Lower leg skin (tissue), 3 donors: ENCODE measurements at regions not wholly inside any gene's neighbourhood (a gene's known extent, or its start where the extent isn't known, plus 50 kb on each side); places are given as distances from the start of the nearest gene placed in this dataset.

Experiments
- CTCF ChIP-seq, 3 donors: fragments of 450-650 bp; IDR thresholded peaks; one replicate each; pipeline ENCODE4 v1.5.1; 2016; ENCODE audit warnings: antibody characterized with exemption in 3 of 3, mild to moderate bottlenecking in 3 of 3, moderate library complexity in 2 of 3
- POLR2A ChIP-seq, 2 donors: fragments of 450-650 bp; IDR thresholded peaks; one replicate each; pipeline ENCODE4 v1.6.1; 2016 to 2017; ENCODE audit warnings: antibody characterized with exemption in 2 of 2, mild to moderate bottlenecking in 1 of 2, moderate library complexity in 1 of 2

- TF ChIP-seq CTCF (IDR thresholded peaks at IDR 0.05), result no peak
- no peak for TF ChIP-seq POLR2A (IDR thresholded peaks at IDR 0.05)
Observed at GRCh38 chrX:139293991-139294390, 236.5 kb upstream of the F9 start.
